Endothelial cell (in vitro differentiated cells): ENCODE measurements at regions not wholly inside any gene's neighbourhood (a gene's known extent, or its start where the extent isn't known, plus 50 kb on each side); places are given as distances from the start of the nearest gene placed in this dataset.
A peak's percentile ranks its signal among the peaks of the same experiment; 100 is the strongest.

Source experiments
- DNase-seq: peaks from one replicate; pipeline ENCODE4 v3.0.0; 2021; ENCODE audit warnings: low spot score
- H3K27ac Mint-ChIP-seq: one replicate; pipeline ENCODE4 v1.8.0; 2021; ENCODE audit warnings: mixed read lengths, inconsistent platforms; ENCODE audit not compliant: unreplicated experiment
- H3K27me3 Mint-ChIP-seq: one replicate; pipeline ENCODE4 v1.8.0; 2021; ENCODE audit warnings: mild to moderate bottlenecking, moderate library complexity, mixed read lengths, inconsistent platforms; ENCODE audit not compliant: unreplicated experiment
- H3K36me3 Mint-ChIP-seq: one replicate; pipeline ENCODE4 v1.8.0; 2021; ENCODE audit warnings: mild to moderate bottlenecking, low read depth, mixed read lengths, inconsistent platforms; ENCODE audit not compliant: unreplicated experiment
- H3K4me1 Mint-ChIP-seq: one replicate; pipeline ENCODE4 v1.8.0; 2021; ENCODE audit warnings: mild to moderate bottlenecking, mixed read lengths, inconsistent platforms; ENCODE audit not compliant: unreplicated experiment
- H3K4me3 Mint-ChIP-seq: one replicate; pipeline ENCODE4 v1.8.0; 2021; ENCODE audit warnings: mild to moderate bottlenecking, mixed read lengths, inconsistent platforms; ENCODE audit not compliant: unreplicated experiment
- H3K9me3 Mint-ChIP-seq: one replicate; pipeline ENCODE4 v1.8.0; 2021; ENCODE audit warnings: mixed read lengths, inconsistent platforms; ENCODE audit not compliant: unreplicated experiment
- CTCF ChIP-seq: fragments of 200-600 bp; sonication (generic); IDR thresholded peaks from one replicate; pipeline ENCODE4 v1.5.0; 2021; ENCODE audit warnings: antibody characterized with exemption; ENCODE audit not compliant: unreplicated experiment

GRCh38 chr13:100790405-100790804 is 115.8 kb upstream of the TMTC4 start:
- no peak for TF ChIP-seq CTCF
- no peak for DNase-seq
- H3K9me3 Mint-ChIP-seq = no peaks in the 10 kb centered on the region
- H3K36me3 Mint-ChIP-seq = peaks cover 3% of the 10 kb centered on the region
- H3K27me3 Mint-ChIP-seq = peaks cover 2% of the 10 kb centered on the region
- H3K4me3 Mint-ChIP-seq = no peak overlapping the region
- peaks cover 33% of the 10 kb centered on the region for H3K4me1 Mint-ChIP-seq
- H3K27ac Mint-ChIP-seq = peak overlapping the region; percentile 91

GRCh38 chr13:100789968-100790367 is 115.4 kb upstream of the TMTC4 start:
- Mint-ChIP-seq H3K27me3 (peaks cover 4% of the 10 kb centered on the region), H3K4me1 (peaks cover 33% of the 10 kb centered on the region), H3K9me3 (no peaks in the 10 kb centered on the region), H3K4me3 (no peak overlapping the region), H3K36me3 (peaks cover 3% of the 10 kb centered on the region), H3K27ac (peak overlapping the region; percentile 91)
- TF ChIP-seq CTCF = no peak
- DNase-seq = no peak

GRCh38 chr13:100789481-100789880 is 114.9 kb upstream of the TMTC4 start:
- DNase-seq = no peak
- peak overlapping the region; percentile 91 for H3K27ac Mint-ChIP-seq

GRCh38 chr13:100789025-100789424 is 114.4 kb upstream of the TMTC4 start:
- peaks cover 3% of the 10 kb centered on the region for H3K36me3 Mint-ChIP-seq
- H3K27ac Mint-ChIP-seq = peak overlapping the region; percentile 91
- H3K4me3 Mint-ChIP-seq = no peak overlapping the region

More at GRCh38 chr13:100789481-100789880, 114.9 kb upstream of the TMTC4 start:
- Mint-ChIP-seq H3K4me1 (peaks cover 33% of the 10 kb centered on the region), H3K36me3 (peaks cover 3% of the 10 kb centered on the region), H3K4me3 (no peak overlapping the region), H3K9me3 (no peaks in the 10 kb centered on the region), H3K27me3 (peaks cover 4% of the 10 kb centered on the region)
- no peak for TF ChIP-seq CTCF

GRCh38 chr13:100788540-100788939 is 113.9 kb upstream of the TMTC4 start:
- Mint-ChIP-seq H3K27me3 (peaks cover 4% of the 10 kb centered on the region), H3K9me3 (no peaks in the 10 kb centered on the region), H3K4me3 (no peak overlapping the region), H3K27ac (peak overlapping the region; percentile 54), H3K36me3 (peaks cover 3% of the 10 kb centered on the region), H3K4me1 (peaks cover 33% of the 10 kb centered on the region)
- DNase-seq = no peak
- no peak for TF ChIP-seq CTCF

More at GRCh38 chr13:100789025-100789424, 114.4 kb upstream of the TMTC4 start:
- no peaks in the 10 kb centered on the region for H3K9me3 Mint-ChIP-seq
- H3K4me1 Mint-ChIP-seq = peaks cover 33% of the 10 kb centered on the region
- H3K27me3 Mint-ChIP-seq = peaks cover 4% of the 10 kb centered on the region
- TF ChIP-seq CTCF = no peak
- DNase-seq = no peak
